ENCODE measurements at regions not wholly inside any gene's neighbourhood (a gene's known extent, or its start where the extent isn't known, plus 50 kb on each side); places are given as distances from the start of the nearest gene placed in this dataset.
A peak's percentile ranks its signal among the peaks of the same experiment; 100 is the strongest.

DNA sequence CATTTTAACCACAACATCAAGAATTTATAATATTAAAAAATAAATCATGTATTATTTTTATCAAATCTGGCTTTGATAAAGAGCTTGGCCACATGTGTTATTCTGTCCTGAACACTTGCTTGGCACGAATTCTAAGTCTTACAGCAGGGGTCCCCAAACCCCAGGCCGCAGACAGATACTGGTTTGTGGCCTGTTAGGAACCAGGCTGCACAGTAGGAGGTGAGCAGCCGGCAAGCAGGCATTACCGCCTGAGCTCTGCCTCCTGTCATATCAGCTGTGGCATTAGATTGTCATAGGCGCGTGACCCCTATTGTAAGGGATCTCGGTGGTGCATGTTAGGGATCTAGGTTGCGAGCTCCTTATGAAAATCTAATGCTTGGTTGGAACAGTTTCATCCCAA, 127.6 kb upstream of the IVNS1ABP start:
- Histone ChIP-seq H3K36me3 (ENCODE audit: control insufficient read depth, insufficient read depth, low read length) (no peaks in the 10 kb centered on the region), H3K4me3 (ENCODE audit: low read depth, low read length) (no peak overlapping the region), H3K27me3 (ENCODE audit: control insufficient read depth, insufficient read depth, low read length) (no peaks in the 10 kb centered on the region)
- TF ChIP-seq, protein P1, sequence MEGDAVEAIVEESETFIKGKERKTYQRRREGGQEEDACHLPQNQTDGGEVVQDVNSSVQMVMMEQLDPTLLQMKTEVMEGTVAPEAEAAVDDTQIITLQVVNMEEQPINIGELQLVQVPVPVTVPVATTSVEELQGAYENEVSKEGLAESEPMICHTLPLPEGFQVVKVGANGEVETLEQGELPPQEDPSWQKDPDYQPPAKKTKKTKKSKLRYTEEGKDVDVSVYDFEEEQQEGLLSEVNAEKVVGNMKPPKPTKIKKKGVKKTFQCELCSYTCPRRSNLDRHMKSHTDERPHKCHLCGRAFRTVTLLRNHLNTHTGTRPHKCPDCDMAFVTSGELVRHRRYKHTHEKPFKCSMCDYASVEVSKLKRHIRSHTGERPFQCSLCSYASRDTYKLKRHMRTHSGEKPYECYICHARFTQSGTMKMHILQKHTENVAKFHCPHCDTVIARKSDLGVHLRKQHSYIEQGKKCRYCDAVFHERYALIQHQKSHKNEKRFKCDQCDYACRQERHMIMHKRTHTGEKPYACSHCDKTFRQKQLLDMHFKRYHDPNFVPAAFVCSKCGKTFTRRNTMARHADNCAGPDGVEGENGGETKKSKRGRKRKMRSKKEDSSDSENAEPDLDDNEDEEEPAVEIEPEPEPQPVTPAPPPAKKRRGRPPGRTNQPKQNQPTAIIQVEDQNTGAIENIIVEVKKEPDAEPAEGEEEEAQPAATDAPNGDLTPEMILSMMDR (IDR thresholded peaks at IDR 0.05; ENCODE audit: insufficient read depth, low read depth, low read length), result no peak
- DNase-seq (ENCODE audit: low read depth), result no peak
- POLR2A ChIA-PET, result no interaction called here
- CTCF ChIA-PET, result interaction anchor here (0.6 to 0.8 kb wide), 2 partner anchors 44 to 156 kb away, joined by 3 read pairs; no protein-coding TSS in a partner anchor

DNA sequence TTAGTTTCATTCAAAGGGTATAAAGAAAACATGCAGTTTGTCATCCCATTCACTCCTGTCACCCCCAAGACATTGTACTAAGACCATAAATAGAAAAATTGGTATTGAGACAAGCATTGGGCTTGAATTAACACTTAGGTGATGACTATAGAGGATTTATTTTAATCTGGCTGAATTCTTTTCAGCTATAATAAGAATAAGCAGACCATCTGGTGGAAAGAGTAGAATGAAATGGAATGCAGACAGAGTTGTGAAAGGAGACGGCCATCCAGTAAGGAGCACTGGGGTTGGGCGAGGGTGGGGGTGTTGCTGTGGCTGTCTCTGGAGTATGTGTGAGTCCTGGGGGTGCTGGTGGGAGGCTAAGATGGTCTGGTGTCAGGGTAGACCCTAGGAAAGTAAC, 125.0 kb upstream of the IVNS1ABP start:
- ChIA-PET POLR2A (interaction anchor here (0.6 kb wide), 1 partner anchor 9 kb away, joined by 3 read pairs; no protein-coding TSS in a partner anchor), CTCF (interaction anchor here (1.2 kb wide), 1 partner anchor 154 kb away, joined by 4 read pairs; no protein-coding TSS in a partner anchor)
- TF ChIP-seq, protein P1 (IDR thresholded peaks at IDR 0.05; ENCODE audit: insufficient read depth, low read depth, low read length), result no peak
- no peak overlapping the region for H3K4me3 ChIP-seq (ENCODE audit: low read depth, low read length)
- H3K36me3 ChIP-seq (ENCODE audit: control insufficient read depth, insufficient read depth, low read length), result no peaks in the 10 kb centered on the region
- DNase-seq (ENCODE audit: low read depth), result no peak
- H3K27me3 ChIP-seq (ENCODE audit: control insufficient read depth, insufficient read depth, low read length), result no peaks in the 10 kb centered on the region

DNA sequence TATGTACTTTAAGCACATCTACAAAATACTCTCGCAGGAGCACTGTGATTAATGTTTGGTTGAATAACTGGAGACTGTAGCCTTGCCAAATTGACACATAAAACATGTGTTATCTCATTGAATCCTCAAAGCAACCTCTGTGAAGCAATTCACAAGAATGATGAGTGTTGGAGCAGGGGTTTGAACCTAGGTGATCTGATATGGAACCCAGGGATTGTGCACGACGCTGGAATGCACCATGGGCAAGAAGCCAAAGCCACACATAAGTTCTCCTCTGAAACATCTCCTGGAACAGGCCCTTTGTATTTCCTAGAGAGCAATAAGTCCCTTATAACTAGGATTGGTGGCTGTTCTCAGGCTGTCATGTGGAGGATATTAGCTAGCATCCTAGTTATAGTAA, 124.6 kb upstream of the IVNS1ABP start:
- TF ChIP-seq, protein P1 (IDR thresholded peaks at IDR 0.05; ENCODE audit: insufficient read depth, low read depth, low read length), result no peak
- Histone ChIP-seq H3K36me3 (ENCODE audit: control insufficient read depth, insufficient read depth, low read length) (no peaks in the 10 kb centered on the region), H3K4me3 (ENCODE audit: low read depth, low read length) (no peak overlapping the region), H3K27me3 (ENCODE audit: control insufficient read depth, insufficient read depth, low read length) (no peaks in the 10 kb centered on the region)
- ChIA-PET CTCF (no interaction called here), POLR2A (interaction anchor here (0.6 kb wide), 1 partner anchor 10 kb away, joined by 3 read pairs; no protein-coding TSS in a partner anchor)
- peak; percentile 66 for DNase-seq (ENCODE audit: low read depth)

DNA sequence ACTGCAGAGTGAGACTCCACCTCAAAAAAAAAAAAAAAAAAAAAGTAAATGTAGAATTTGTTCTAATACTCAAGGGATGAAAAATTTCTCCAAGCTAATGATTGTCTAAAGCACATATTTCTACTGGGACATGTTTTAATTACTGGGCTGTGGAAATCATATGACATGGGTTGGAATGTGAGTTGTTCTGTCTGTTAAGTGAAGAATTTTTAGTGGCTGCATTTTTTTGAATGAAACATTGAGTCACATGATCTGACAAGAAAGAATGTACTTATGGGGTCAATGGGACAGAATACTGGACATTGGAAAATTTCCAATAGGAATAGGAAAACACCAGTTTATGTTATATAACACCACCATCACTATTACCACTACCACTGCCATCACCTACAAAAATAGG, 123.8 kb upstream of the IVNS1ABP start:
- H3K4me3 ChIP-seq (ENCODE audit: low read depth, low read length), result no peak overlapping the region
- no peaks in the 10 kb centered on the region for H3K36me3 ChIP-seq (ENCODE audit: control insufficient read depth, insufficient read depth, low read length)
- TF ChIP-seq, protein P1 (IDR thresholded peaks at IDR 0.05; ENCODE audit: insufficient read depth, low read depth, low read length), result no peak
- H3K27me3 ChIP-seq (ENCODE audit: control insufficient read depth, insufficient read depth, low read length), result no peaks in the 10 kb centered on the region
- peak; percentile 47 for DNase-seq (ENCODE audit: low read depth)
- ChIA-PET CTCF (no interaction called here), POLR2A (no interaction called here)

DNA sequence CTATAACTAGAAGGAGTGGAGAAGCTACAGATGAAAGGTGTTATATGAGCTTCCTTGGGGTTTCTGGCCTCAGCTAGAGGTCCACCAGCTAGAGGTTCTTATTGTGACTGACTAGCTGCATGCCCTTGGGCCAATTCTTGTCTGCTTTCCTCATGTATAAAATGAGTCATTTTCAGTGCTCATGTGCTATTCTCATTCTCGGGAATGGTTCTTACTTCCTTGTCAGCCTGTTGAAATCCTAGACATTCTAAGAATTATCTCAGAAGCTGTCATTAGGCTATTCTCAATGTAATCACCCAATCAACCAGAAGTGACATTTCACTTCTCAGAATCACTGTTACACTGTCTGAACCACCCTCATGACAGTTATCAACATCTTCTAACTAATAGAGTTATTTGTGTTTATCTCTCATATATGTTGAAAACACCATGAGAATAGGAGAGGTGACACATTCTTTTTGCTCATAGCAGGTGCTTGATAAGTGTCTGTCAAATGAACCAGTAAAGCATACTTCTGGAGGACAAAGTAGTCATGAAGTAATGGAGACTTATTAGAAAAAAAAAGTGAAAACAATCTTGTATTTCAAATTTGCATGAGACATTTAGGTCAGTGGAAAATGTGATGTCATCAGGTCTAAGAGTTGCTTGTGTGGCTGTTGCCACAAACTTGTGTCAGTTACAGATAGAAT, 122.8 kb upstream of the IVNS1ABP start:
- TF ChIP-seq, protein P1 (IDR thresholded peaks at IDR 0.05; ENCODE audit: insufficient read depth, low read depth, low read length), result no peak
- H3K27me3 ChIP-seq (ENCODE audit: control insufficient read depth, insufficient read depth, low read length), result no peaks in the 10 kb centered on the region
- ChIA-PET CTCF (interaction anchor here (0.6 to 1.6 kb wide), 2 partner anchors 114 to 231 kb away, joined by 3 to 4 read pairs; no protein-coding TSS in a partner anchor), POLR2A (no interaction called here)
- H3K4me3 ChIP-seq (ENCODE audit: low read depth, low read length), result no peak overlapping the region
- H3K36me3 ChIP-seq (ENCODE audit: control insufficient read depth, insufficient read depth, low read length), result no peaks in the 10 kb centered on the region
- DNase-seq (ENCODE audit: low read depth), result peak; percentile 83

Data from BJ (cell line).